Transverse colon (tissue), 3 donors: ENCODE measurements at regions not wholly inside any gene's neighbourhood (a gene's known extent, or its start where the extent isn't known, plus 50 kb on each side); places are given as distances from the start of the nearest gene placed in this dataset.

Source experiments
- POLR2A ChIP-seq: fragments of 450-650 bp; IDR thresholded peaks from one replicate; pipeline ENCODE4 v1.6.1; 2016; ENCODE audit warnings: antibody characterized with exemption, mild to moderate bottlenecking, moderate library complexity
- TF ChIP-seq, protein P1 (sequence below), 5 experiments: fragments of 200-600 bp in 3 of 5; fragments of 450-650 bp in 2 of 5; sonication (generic) in 3 of 5; IDR thresholded peaks; 1 replicate in 2 of 5; 2 replicates in 3 of 5; pipeline ENCODE4 v1.5.1; 2016 to 2017; ENCODE audit warnings: antibody characterized with exemption in 5 of 5, inconsistent platforms in 3 of 5, mild to moderate bottlenecking in 2 of 5, moderate library complexity in 1 of 5

DNA sequence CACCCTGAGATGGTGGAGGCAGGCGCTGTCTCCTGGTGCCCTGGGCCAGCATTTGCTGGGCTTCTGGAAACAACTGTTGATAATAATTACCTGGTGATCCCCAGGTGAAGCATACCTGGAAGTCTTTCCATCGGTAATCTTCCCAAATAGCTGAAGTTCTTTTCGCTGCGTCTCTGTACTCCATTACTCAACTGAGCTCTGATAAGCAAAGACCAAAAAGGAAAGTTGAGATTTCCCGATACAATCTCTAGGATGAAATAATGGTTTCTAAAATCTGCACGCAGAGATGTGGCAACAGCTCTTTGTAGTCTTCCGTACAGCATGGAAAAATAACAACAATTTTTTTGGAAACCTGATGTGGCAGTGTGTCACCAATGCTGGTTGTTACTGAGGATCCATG is 226.5 kb downstream of the GATA3 start:
- no peak for TF ChIP-seq POLR2A
- TF ChIP-seq, protein P1, sequence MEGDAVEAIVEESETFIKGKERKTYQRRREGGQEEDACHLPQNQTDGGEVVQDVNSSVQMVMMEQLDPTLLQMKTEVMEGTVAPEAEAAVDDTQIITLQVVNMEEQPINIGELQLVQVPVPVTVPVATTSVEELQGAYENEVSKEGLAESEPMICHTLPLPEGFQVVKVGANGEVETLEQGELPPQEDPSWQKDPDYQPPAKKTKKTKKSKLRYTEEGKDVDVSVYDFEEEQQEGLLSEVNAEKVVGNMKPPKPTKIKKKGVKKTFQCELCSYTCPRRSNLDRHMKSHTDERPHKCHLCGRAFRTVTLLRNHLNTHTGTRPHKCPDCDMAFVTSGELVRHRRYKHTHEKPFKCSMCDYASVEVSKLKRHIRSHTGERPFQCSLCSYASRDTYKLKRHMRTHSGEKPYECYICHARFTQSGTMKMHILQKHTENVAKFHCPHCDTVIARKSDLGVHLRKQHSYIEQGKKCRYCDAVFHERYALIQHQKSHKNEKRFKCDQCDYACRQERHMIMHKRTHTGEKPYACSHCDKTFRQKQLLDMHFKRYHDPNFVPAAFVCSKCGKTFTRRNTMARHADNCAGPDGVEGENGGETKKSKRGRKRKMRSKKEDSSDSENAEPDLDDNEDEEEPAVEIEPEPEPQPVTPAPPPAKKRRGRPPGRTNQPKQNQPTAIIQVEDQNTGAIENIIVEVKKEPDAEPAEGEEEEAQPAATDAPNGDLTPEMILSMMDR (IDR thresholded peaks at IDR 0.05), result no peak
